ENCODE measurements at regions not wholly inside any gene's neighbourhood (a gene's known extent, or its start where the extent isn't known, plus 50 kb on each side); places are given as distances from the start of the nearest gene placed in this dataset.

DNA sequence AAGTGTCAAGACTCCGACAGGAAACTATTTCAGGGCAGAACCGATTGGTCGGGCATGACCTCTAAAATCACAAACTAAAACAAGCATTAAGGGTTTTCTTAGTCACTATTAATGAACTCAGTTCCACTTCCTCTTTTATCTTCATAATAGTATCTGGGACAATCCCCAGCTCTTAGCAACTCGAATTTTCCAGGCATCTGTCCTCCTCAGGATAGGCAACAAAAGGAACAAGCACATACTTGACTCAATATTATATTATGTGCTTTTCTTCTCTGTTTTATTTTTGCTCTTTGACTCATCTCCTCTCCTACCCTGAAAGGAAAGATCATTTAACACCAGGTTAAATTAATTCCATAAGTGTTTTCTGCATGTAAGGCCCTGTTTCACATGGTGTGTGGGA lies 638.3 kb upstream of the TBX3 start:
- Histone ChIP-seq H3K4me3 (no peak overlapping the region), H3K9me3 (replicated peaks; ENCODE audit: control insufficient read depth, insufficient read depth, low read depth, low read length) (no peaks in the 10 kb centered on the region), H2AFZ (ENCODE audit: low read depth, low read length) (no peak overlapping the region), H3K4me1 (replicated peaks in 1 of 2; ENCODE audit: control insufficient read depth in 2 of 2, insufficient read depth in 2 of 2, low read length in 2 of 2) (no peaks in the 10 kb centered on the region; a peak in 1 of 5 replicates), H3K36me3 (ENCODE audit: control insufficient read depth, insufficient read depth, low read length) (no peaks in the 10 kb centered on the region), H3K9ac (ENCODE audit: insufficient read depth in 1 of 2, low read depth in 2 of 2, low read length in 2 of 2) (no peak overlapping the region), H3K4me2 (ENCODE audit: insufficient read depth, low read length) (no peak overlapping the region), H3K27me3 (ENCODE audit: control insufficient read depth in 2 of 2, insufficient read depth in 2 of 2, low read length in 2 of 2) (peaks cover 0 to 6% of the 10 kb centered on the region in 2 experiments; a peak in 1 of 5 replicates), H4K20me1 (replicated peaks; ENCODE audit: control insufficient read depth, insufficient read depth, low read length) (no peaks in the 10 kb centered on the region), H3K9me1 (ENCODE audit: control insufficient read depth, insufficient read depth, low read length) (no peaks in the 10 kb centered on the region), H3K79me2 (ENCODE audit: control insufficient read depth, insufficient read depth, low read length) (no peaks in the 10 kb centered on the region), H3K27ac (ENCODE audit: extremely low read depth, low read depth, low read length) (no peak overlapping the region)
- CTCF ChIA-PET (ENCODE audit: low intra/inter-chr PET ratio) = no interaction called here
- intact Hi-C loops (cut with micrococcal nuclease) (no loop called here), in situ Hi-C loops (cut with MboI) (no loop called here)
- POLR2A ChIA-PET = no interaction called here
- ATAC-seq = no peak
- WGBS (ENCODE audit: insufficient coverage, low coverage, missing lambda C conversion rate) = 3% methylated on average over 4 of the region's 4 CpGs
- TF ChIP-seq SPI1 (IDR thresholded peaks at IDR 0.05; ENCODE audit: borderline replicate concordance, low read depth, low read length) (peak; percentile 70; the same call in 1 of the 2 replicates), KHSRP (IDR thresholded peaks at IDR 0.05) (no peak)
- no peak for DNase-seq (ENCODE audit: extremely low read depth in 1 of 4, low spot score in 3 of 4)
- no TSS peak for BruUV-seq (replicated peaks)
- FAIRE-seq = no peak

DNA sequence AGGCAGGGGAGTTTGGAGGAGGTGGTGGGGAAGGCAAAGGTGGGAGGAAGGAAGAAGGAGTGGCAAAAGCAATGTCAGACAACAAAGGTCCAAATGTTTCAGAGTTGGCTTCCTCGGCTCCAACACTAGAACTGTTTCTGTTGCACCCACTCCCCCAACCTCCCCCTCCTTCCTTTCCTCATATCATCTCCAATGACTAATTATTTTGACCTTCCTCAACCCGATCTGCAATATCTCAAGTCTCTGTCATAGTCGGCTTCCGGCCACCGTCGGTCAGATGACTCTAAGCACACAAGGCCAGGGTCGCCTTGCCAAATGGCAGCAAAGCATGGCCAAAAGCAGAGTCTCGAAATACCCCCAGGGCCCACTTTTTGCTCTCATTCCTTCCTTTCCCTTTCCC lies 637.0 kb upstream of the TBX3 start:
- WGBS (ENCODE audit: insufficient coverage, low coverage, missing lambda C conversion rate) = 2% methylated on average over 8 of the region's 8 CpGs
- ATAC-seq = no peak
- no peak overlapping the region for H3K27ac ChIP-seq (ENCODE audit: extremely low read depth, low read depth, low read length)
- no peaks in the 10 kb centered on the region for H3K36me3 ChIP-seq (ENCODE audit: control insufficient read depth, insufficient read depth, low read length)
- ChIA-PET CTCF (ENCODE audit: low intra/inter-chr PET ratio) (no interaction called here), POLR2A (no interaction called here)
- H3K4me2 ChIP-seq (ENCODE audit: insufficient read depth, low read length) = no peak overlapping the region
- H3K4me1 ChIP-seq (replicated peaks in 1 of 2; ENCODE audit: control insufficient read depth in 2 of 2, insufficient read depth in 2 of 2, low read length in 2 of 2) = no peaks in the 10 kb centered on the region; a peak in 1 of 5 replicates
- H3K79me2 ChIP-seq (ENCODE audit: control insufficient read depth, insufficient read depth, low read length) = no peaks in the 10 kb centered on the region
- no peak overlapping the region for H3K4me3 ChIP-seq
- TF ChIP-seq, protein P1, sequence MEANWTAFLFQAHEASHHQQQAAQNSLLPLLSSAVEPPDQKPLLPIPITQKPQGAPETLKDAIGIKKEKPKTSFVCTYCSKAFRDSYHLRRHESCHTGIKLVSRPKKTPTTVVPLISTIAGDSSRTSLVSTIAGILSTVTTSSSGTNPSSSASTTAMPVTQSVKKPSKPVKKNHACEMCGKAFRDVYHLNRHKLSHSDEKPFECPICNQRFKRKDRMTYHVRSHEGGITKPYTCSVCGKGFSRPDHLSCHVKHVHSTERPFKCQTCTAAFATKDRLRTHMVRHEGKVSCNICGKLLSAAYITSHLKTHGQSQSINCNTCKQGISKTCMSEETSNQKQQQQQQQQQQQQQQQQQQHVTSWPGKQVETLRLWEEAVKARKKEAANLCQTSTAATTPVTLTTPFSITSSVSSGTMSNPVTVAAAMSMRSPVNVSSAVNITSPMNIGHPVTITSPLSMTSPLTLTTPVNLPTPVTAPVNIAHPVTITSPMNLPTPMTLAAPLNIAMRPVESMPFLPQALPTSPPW (CRISPR knock-in tag; IDR thresholded peaks at IDR 0.05) = peak; percentile 68
- TF ChIP-seq EGR1 (conservative IDR thresholded peaks at IDR 0.05) = no peak
- TF ChIP-seq EZH2 (IDR thresholded peaks at IDR 0.05; ENCODE audit: borderline replicate concordance, low read depth, low read length) = no peak
- TF ChIP-seq GABPA (tag; conservative IDR thresholded peaks at IDR 0.05; ENCODE audit: low read depth) = 0 out of 2 replicates have a peak, but pooled peaks have one; percentile 22
- no peak for TF ChIP-seq POLR3G (IDR thresholded peaks at IDR 0.05; ENCODE audit: extremely low read depth, insufficient read length, insufficient replicate concordance)
- no peak for TF ChIP-seq SREBF1 (IDR thresholded peaks at IDR 0.05; ENCODE audit: borderline replicate concordance, low read depth, low read length)
- no peak for TF ChIP-seq RFX1 (IDR thresholded peaks at IDR 0.05)
- FAIRE-seq = no peak
- H4K20me1 ChIP-seq (replicated peaks; ENCODE audit: control insufficient read depth, insufficient read depth, low read length) = no peaks in the 10 kb centered on the region
- H2AFZ ChIP-seq (ENCODE audit: low read depth, low read length) = no peak overlapping the region
- no peaks in the 10 kb centered on the region for H3K9me1 ChIP-seq (ENCODE audit: control insufficient read depth, insufficient read depth, low read length)
- in situ Hi-C loops (cut with MboI) (no loop called here), intact Hi-C loops (cut with micrococcal nuclease) (no loop called here)
- H3K9ac ChIP-seq (ENCODE audit: insufficient read depth in 1 of 2, low read depth in 2 of 2, low read length in 2 of 2) = no peak overlapping the region
- no peaks in the 10 kb centered on the region for H3K9me3 ChIP-seq (replicated peaks; ENCODE audit: control insufficient read depth, insufficient read depth, low read depth, low read length)
- DNase-seq (ENCODE audit: extremely low read depth in 1 of 4, low spot score in 3 of 4) = no peak
- BruUV-seq (replicated peaks) = no TSS peak
- H3K27me3 ChIP-seq (ENCODE audit: control insufficient read depth in 2 of 2, insufficient read depth in 2 of 2, low read length in 2 of 2) = peaks cover 0 to 6% of the 10 kb centered on the region in 2 experiments; a peak in 1 of 5 replicates

All from K562 (cell line).